ENCODE measurements at regions not wholly inside any gene's neighbourhood (a gene's known extent, or its start where the extent isn't known, plus 50 kb on each side); places are given as distances from the start of the nearest gene placed in this dataset.

- TF ChIP-seq ARNTL (CRISPR knock-in tag; IDR thresholded peaks at IDR 0.05; ENCODE audit: borderline replicate concordance, low read depth) (no peak), BACH2 (CRISPR knock-in tag; IDR thresholded peaks at IDR 0.05; ENCODE audit: borderline replicate concordance) (no peak), ZC3H10 (CRISPR knock-in tag; IDR thresholded peaks at IDR 0.05) (no peak), POU6F1 (CRISPR knock-in tag; IDR thresholded peaks at IDR 0.05; ENCODE audit: borderline replicate concordance, low read depth) (no peak), RARB (CRISPR knock-in tag; IDR thresholded peaks at IDR 0.05) (no peak), ZFP30 (CRISPR knock-in tag; IDR thresholded peaks at IDR 0.05) (no peak), PATZ1 (CRISPR knock-in tag; IDR thresholded peaks at IDR 0.05; ENCODE audit: borderline replicate concordance) (no peak), TOX (CRISPR knock-in tag; IDR thresholded peaks at IDR 0.05; ENCODE audit: borderline replicate concordance) (no peak), ZNF8 (CRISPR knock-in tag; IDR thresholded peaks at IDR 0.05) (no peak), SNAI2 (CRISPR knock-in tag; IDR thresholded peaks at IDR 0.05) (no peak), TSHZ2 (CRISPR knock-in tag; IDR thresholded peaks at IDR 0.05) (no peak), CSDC2 (CRISPR knock-in tag; IDR thresholded peaks at IDR 0.05) (no peak), OSR1 (CRISPR knock-in tag; IDR thresholded peaks at IDR 0.05) (no peak), CREB5 (CRISPR knock-in tag; IDR thresholded peaks at IDR 0.05; ENCODE audit: low read depth) (no peak)
Measured at GRCh38 chr11:87456499-87456898, 418.8 kb downstream of the TMEM135 start.
